ENCODE measurements at regions not wholly inside any gene's neighbourhood (a gene's known extent, or its start where the extent isn't known, plus 50 kb on each side); places are given as distances from the start of the nearest gene placed in this dataset.

GRCh38 chr20:50401587-50402418 lies 108.4 kb upstream of the PTPN1 start:
- H3F3A ChIP-seq (ENCODE audit: low read length, unreplicated experiment) = no peaks in the 10 kb centered on the region
- H3K9ac ChIP-seq (ENCODE audit: low read length) = no peak overlapping the region
- no peak overlapping the region for H2AFZ ChIP-seq (ENCODE audit: low read length)
- H3K79me2 ChIP-seq (ENCODE audit: low read length) = no peaks in the 10 kb centered on the region
- no peak for TF ChIP-seq EZH2 (IDR thresholded peaks at IDR 0.05; ENCODE audit: low read length, unreplicated experiment)
- TF ChIP-seq, protein P1, sequence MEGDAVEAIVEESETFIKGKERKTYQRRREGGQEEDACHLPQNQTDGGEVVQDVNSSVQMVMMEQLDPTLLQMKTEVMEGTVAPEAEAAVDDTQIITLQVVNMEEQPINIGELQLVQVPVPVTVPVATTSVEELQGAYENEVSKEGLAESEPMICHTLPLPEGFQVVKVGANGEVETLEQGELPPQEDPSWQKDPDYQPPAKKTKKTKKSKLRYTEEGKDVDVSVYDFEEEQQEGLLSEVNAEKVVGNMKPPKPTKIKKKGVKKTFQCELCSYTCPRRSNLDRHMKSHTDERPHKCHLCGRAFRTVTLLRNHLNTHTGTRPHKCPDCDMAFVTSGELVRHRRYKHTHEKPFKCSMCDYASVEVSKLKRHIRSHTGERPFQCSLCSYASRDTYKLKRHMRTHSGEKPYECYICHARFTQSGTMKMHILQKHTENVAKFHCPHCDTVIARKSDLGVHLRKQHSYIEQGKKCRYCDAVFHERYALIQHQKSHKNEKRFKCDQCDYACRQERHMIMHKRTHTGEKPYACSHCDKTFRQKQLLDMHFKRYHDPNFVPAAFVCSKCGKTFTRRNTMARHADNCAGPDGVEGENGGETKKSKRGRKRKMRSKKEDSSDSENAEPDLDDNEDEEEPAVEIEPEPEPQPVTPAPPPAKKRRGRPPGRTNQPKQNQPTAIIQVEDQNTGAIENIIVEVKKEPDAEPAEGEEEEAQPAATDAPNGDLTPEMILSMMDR (conservative IDR thresholded peaks at IDR 0.05; ENCODE audit: low read depth, low read length) = no peak
- no peak for TF ChIP-seq EZH2phosphoT487 (IDR thresholded peaks at IDR 0.05; ENCODE audit: borderline replicate concordance, low read length)
- CTCF ChIA-PET = no interaction called here
- POLR2A ChIA-PET (ENCODE audit: unreplicated experiment) = no interaction called here
- intact Hi-C loops (cut with micrococcal nuclease) = no loop called here
- no peak overlapping the region for H3K4me2 ChIP-seq (ENCODE audit: low read length)
- no TSS peak for BruUV-seq (replicated peaks)
- H3K36me3 ChIP-seq (ENCODE audit: low read depth, low read length) = no peaks in the 10 kb centered on the region
- H3K4me1 ChIP-seq (ENCODE audit: insufficient read depth, low read length) = peaks cover 17% of the 10 kb centered on the region
- H3K27ac ChIP-seq (ENCODE audit: low read length) = no peak overlapping the region
- H3K4me3 ChIP-seq (ENCODE audit: low read length) = no peak overlapping the region
- no peaks in the 10 kb centered on the region for H3K9me2 ChIP-seq (replicated peaks; ENCODE audit: low read length)
- no peak for ATAC-seq
- H3K9me3 ChIP-seq (ENCODE audit: low read length) = no peaks in the 10 kb centered on the region
- no peak for DNase-seq
- H4K20me1 ChIP-seq (ENCODE audit: low read length) = no peaks in the 10 kb centered on the region
- no peaks in the 10 kb centered on the region for H3K27me3 ChIP-seq (ENCODE audit: low read length)

- Histone ChIP-seq H2AFZ (ENCODE audit: low read length) (peak overlapping the region; percentile 19; the same call in 1 of the 2 replicates), H3K27ac (ENCODE audit: low read length) (no peak overlapping the region), H3K9ac (ENCODE audit: low read length) (no peak overlapping the region), H3K4me2 (ENCODE audit: low read length) (0 out of 2 replicates have a peak overlapping the region, but pooled peaks have one; percentile 9), H3K36me3 (ENCODE audit: low read depth, low read length) (no peaks in the 10 kb centered on the region), H3K79me2 (ENCODE audit: low read length) (no peaks in the 10 kb centered on the region), H3K9me3 (ENCODE audit: low read length) (no peaks in the 10 kb centered on the region), H3K9me2 (replicated peaks; ENCODE audit: low read length) (no peaks in the 10 kb centered on the region), H4K20me1 (ENCODE audit: low read length) (no peaks in the 10 kb centered on the region), H3K27me3 (ENCODE audit: low read length) (no peaks in the 10 kb centered on the region), H3K4me3 (ENCODE audit: low read length) (no peak overlapping the region), H3K4me1 (ENCODE audit: insufficient read depth, low read length) (peaks cover 17% of the 10 kb centered on the region), H3F3A (ENCODE audit: low read length, unreplicated experiment) (no peaks in the 10 kb centered on the region)
- ChIA-PET POLR2A (ENCODE audit: unreplicated experiment) (no interaction called here), CTCF (interaction anchor here (1.0 kb wide), 1 partner anchor 225 kb away, joined by 5 read pairs; no protein-coding TSS in a partner anchor)
- no peak for DNase-seq
- no peak for TF ChIP-seq EZH2phosphoT487 (IDR thresholded peaks at IDR 0.05; ENCODE audit: borderline replicate concordance, low read length)
- no peak for TF ChIP-seq EZH2 (IDR thresholded peaks at IDR 0.05; ENCODE audit: low read length, unreplicated experiment)
- TF ChIP-seq, protein P1 (conservative IDR thresholded peaks at IDR 0.05; ENCODE audit: low read depth, low read length) = no peak
- intact Hi-C loops (cut with micrococcal nuclease) = no loop called here
- BruUV-seq (replicated peaks) = no TSS peak
- ATAC-seq = peak; percentile 35; the same call in 1 of the 2 replicates
These were observed 106.4 kb upstream of the PTPN1 start for GRCh38 chr20:50403565-50404418.
